ENCODE measurements at regions not wholly inside any gene's neighbourhood (a gene's known extent, or its start where the extent isn't known, plus 50 kb on each side); places are given as distances from the start of the nearest gene placed in this dataset.
A peak's percentile ranks its signal among the peaks of the same experiment; 100 is the strongest.
"Not testable (repeated sequence)": the region's sequence is repeated elsewhere in the genome, so short reads cannot be mapped to it uniquely, and the experiment has no call there.

DNA sequence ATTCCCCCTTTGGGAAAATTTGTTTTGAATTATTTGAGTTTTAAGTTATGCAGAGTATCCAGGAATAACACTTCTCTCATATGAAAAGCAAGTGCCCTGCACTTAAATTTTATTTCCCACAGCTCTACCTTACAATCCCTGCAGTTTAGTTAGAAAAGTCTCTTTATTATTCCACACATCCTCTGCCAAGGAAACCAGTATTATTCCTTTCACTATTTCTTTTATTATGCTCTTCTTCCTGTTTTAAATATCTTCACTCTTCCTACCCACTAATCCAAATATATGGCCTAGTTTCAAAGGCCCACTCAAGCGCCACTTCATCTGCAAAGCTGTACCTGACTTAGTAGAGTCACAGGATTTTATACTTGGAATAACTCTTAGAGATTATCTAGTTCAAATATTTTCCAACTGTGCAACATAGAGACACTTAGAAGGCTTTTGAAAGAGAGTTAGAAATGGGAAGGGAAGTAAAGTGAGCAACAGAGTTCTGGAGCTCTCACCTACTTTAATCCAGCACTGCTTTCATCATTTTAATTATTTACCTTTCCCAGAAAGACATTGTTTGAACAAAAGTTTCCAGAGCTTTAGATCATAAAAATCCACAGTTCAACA lies 97.2 kb upstream of the LYPLAL1 start:
- no peak overlapping the region for H3K4me3 ChIP-seq (ENCODE audit: low read depth, low read length)
- TF ChIP-seq, protein P1, sequence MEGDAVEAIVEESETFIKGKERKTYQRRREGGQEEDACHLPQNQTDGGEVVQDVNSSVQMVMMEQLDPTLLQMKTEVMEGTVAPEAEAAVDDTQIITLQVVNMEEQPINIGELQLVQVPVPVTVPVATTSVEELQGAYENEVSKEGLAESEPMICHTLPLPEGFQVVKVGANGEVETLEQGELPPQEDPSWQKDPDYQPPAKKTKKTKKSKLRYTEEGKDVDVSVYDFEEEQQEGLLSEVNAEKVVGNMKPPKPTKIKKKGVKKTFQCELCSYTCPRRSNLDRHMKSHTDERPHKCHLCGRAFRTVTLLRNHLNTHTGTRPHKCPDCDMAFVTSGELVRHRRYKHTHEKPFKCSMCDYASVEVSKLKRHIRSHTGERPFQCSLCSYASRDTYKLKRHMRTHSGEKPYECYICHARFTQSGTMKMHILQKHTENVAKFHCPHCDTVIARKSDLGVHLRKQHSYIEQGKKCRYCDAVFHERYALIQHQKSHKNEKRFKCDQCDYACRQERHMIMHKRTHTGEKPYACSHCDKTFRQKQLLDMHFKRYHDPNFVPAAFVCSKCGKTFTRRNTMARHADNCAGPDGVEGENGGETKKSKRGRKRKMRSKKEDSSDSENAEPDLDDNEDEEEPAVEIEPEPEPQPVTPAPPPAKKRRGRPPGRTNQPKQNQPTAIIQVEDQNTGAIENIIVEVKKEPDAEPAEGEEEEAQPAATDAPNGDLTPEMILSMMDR (IDR thresholded peaks at IDR 0.05; ENCODE audit: low read depth, low read length), result no peak
- TF ChIP-seq POLR2A (IDR thresholded peaks at IDR 0.05; ENCODE audit: extremely low read depth, insufficient read length) (no peak), MYC (IDR thresholded peaks at IDR 0.05; ENCODE audit: low read depth, low read length) (no peak)
- TF ChIP-seq, protein P2, sequence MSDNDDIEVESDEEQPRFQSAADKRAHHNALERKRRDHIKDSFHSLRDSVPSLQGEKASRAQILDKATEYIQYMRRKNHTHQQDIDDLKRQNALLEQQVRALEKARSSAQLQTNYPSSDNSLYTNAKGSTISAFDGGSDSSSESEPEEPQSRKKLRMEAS (IDR thresholded peaks at IDR 0.05; ENCODE audit: low read depth, low read length), result no peak
- no peak for DNase-seq (ENCODE audit: low read depth)

DNA sequence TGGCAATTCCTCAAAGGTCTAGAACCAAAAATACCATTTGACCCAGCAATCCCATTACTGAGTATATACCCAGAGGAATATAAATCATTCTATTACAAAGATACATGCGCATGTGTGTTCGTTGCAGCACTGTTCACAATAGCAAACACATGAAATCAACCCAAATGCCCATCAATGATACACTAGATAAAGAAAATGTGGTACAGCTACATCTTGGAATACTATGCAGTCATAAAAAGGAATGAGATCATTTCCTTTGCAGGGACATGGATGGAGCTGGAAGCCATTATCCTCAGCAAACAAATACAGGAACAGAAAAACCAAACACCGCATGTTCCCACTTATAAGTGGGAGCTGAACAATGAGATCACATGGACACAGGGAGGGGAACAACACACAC lies 95.9 kb upstream of the LYPLAL1 start:
- not testable (repeated sequence) for DNase-seq (ENCODE audit: low read depth); H3K4me3 ChIP-seq (ENCODE audit: low read depth, low read length)

DNA sequence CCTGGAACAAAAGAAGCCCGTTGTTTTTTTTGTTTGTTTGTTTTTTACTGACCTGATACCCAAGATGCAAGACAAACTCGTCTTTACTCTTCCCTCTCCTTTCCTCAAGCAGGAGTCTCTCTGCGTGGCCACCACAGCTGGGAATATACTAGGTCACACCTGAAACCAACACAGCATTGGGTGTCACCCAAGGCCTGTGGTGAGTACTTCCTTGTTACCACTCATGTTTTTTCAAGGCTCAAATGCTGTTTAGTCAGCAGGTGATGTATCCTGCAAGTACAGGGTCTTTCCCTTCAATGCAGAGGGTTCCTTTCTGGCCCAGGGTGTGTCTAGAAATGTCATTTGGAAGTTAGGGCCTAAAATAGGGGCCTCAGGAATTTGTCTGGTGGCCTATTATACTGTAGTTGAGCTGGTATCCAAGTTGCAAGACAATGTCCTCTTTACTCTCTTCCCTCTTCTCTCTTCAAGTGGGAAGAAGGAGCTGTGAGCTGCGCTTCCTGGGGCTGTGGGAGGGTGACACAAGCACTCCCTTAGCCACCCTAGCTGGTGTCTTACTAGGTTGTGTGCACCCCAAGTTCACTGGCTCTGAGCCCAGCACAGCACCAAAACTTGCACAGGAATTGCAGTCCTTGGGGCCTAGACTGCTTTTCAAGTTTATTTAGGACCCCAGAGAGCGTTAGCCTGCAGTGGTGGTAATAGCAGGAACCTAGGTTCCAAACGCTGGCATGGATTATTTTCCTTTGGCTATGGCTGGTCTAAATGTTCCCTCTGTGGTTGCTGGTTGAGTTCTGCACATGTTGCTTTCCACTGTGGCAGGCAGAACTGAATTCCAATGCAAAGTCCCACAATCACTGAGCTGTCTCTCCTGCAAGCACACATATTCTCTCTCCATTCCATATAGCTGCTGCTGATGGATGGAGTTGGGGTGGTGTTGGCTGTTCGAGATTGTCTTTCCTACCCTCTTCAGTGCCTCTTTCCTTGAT lies 91.4 kb upstream of the LYPLAL1 start:
- TF ChIP-seq POLR2A (IDR thresholded peaks at IDR 0.05; ENCODE audit: extremely low read depth, insufficient read length) (no peak), MYC (IDR thresholded peaks at IDR 0.05; ENCODE audit: low read depth, low read length) (no peak)
- TF ChIP-seq, protein P1 (IDR thresholded peaks at IDR 0.05; ENCODE audit: low read depth, low read length), result no peak
- TF ChIP-seq, protein P2 (IDR thresholded peaks at IDR 0.05; ENCODE audit: low read depth, low read length), result no peak
- DNase-seq (ENCODE audit: low read depth), result peak; percentile 12

DNA sequence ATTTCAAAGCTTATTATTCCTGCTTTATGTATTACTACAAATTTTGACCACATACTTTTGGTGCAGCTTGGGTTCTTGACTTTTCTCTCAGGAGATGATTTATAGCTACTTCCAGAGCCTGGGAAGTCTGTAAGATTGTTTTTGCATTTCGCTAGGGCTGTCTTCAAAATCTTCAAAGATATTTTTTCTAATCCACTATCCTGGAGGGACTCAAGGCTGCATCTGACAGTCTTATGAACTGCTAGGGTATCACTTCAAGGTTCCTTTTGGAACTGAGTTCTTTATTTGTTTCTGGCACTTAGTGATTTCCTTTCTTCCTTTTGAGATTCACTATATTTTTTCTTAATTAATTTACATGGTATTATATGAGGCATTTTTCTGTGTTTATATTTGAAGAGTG lies 90.0 kb upstream of the LYPLAL1 start:
- TF ChIP-seq POLR2A (IDR thresholded peaks at IDR 0.05; ENCODE audit: extremely low read depth, insufficient read length), result no peak
- TF ChIP-seq, protein P1 (IDR thresholded peaks at IDR 0.05; ENCODE audit: low read depth, low read length), result no peak
- no peak for TF ChIP-seq MYC (IDR thresholded peaks at IDR 0.05; ENCODE audit: low read depth, low read length)
- TF ChIP-seq, protein P2 (IDR thresholded peaks at IDR 0.05; ENCODE audit: low read depth, low read length), result no peak
- no peak for DNase-seq (ENCODE audit: low read depth)
- H3K4me3 ChIP-seq (ENCODE audit: low read depth, low read length), result no peak overlapping the region

More for the DNA sequence above, 91.4 kb upstream of the LYPLAL1 start:
- H3K4me3 ChIP-seq (ENCODE audit: low read depth, low read length), result no peak overlapping the region

DNA sequence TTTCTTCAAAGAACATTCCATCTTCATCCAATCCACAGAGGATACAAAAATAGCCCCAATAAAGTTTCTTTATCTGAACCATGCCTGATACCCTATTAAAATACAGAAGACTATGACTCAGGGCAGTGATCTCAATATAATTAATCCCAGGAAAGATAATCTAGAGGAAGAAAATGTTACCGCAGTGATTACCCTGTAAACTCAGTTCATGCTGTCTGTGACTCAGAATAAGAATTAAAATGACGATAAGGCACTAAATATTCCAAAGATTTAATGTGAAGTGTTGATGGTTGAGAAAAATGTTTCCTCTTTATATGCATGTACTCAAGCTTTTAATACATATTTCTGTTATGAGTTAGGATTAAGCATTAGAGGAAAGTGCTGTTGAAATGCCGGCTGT lies 88.6 kb upstream of the LYPLAL1 start:
- no peak overlapping the region for H3K4me3 ChIP-seq (ENCODE audit: low read depth, low read length)
- no peak for DNase-seq (ENCODE audit: low read depth)
- TF ChIP-seq, protein P2 (IDR thresholded peaks at IDR 0.05; ENCODE audit: low read depth, low read length), result no peak
- TF ChIP-seq POLR2A (IDR thresholded peaks at IDR 0.05; ENCODE audit: extremely low read depth, insufficient read length) (no peak), MYC (IDR thresholded peaks at IDR 0.05; ENCODE audit: low read depth, low read length) (no peak)
- TF ChIP-seq, protein P1 (IDR thresholded peaks at IDR 0.05; ENCODE audit: low read depth, low read length), result no peak

DNA sequence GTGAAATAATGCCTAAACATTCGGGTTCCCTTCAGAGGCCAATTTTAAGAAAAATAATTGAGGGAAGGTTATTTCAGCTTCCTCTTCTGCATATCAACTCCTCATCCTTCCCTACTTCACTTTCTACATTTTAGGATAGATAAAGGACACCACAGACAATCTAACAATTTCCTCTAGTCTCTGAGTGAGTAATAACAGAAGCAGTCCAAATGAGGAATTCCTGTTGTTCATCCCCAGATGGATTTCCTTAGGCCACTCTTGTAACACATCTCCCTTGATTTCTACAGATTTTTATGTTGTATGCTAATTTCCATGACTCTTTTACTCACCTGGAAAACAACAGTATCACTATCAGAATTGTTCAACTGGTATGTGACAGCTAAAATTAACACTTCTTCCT lies 87.7 kb upstream of the LYPLAL1 start:
- H3K4me3 ChIP-seq (ENCODE audit: low read depth, low read length), result no peak overlapping the region
- TF ChIP-seq, protein P2 (IDR thresholded peaks at IDR 0.05; ENCODE audit: low read depth, low read length), result no peak
- TF ChIP-seq MYC (IDR thresholded peaks at IDR 0.05; ENCODE audit: low read depth, low read length) (no peak), POLR2A (IDR thresholded peaks at IDR 0.05; ENCODE audit: extremely low read depth, insufficient read length) (no peak)
- TF ChIP-seq, protein P1 (IDR thresholded peaks at IDR 0.05; ENCODE audit: low read depth, low read length), result no peak
- no peak for DNase-seq (ENCODE audit: low read depth)

Measured in NB4 (cell line).